DMS114 treated with DMSO at 0.1 percent for 48 hours (cell line): ENCODE measurements at regions not wholly inside any gene's neighbourhood (a gene's known extent, or its start where the extent isn't known, plus 50 kb on each side); places are given as distances from the start of the nearest gene placed in this dataset.
"Not testable (repeated sequence)": the region's sequence is repeated elsewhere in the genome, so short reads cannot be mapped to it uniquely, and the experiment has no call there.

ENCODE experiments used
- DNase-seq: peaks from one replicate; lab custom pipeline; 2025; ENCODE audit not compliant: unreplicated experiment; lab: John Stamatoyannopoulos, UW

DNA sequence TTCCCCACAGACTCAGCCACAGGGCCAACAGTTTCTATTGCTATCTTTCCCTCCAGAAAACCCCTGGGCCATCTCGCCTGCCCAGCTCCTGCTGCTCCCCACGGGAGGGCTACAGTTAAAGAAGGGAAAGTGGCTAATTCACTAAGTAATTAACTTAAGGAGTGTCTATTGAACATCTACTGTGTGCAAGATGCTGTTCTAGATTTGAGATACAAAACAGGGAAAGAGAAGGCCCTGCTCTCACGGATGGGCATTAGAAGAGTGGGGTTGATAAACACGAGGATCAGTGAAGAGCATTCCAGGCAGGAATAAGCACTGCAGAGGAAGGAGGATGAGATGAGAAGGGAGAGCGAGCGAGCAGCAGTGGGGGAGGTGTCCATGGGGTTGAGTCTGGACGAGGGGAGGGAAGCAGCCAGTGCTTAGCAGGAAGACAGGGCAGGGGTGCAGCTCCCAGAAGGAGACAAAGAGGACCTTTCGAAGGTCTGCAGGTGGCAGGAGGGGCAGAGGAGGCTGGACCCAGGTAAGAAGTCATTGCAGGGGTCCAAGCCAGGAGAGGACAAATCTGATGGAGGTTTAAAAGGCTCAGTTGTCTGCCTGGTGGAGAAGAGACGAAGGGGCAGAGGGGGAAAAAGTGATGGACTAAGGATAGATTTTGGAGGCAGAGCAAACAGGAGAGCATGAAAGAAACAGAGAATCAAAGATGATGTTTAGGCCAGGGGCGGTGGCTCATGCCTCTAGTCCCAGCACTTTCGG is 64.7 kb downstream of the KLF15 start:
- DNase-seq = no peak

DNA sequence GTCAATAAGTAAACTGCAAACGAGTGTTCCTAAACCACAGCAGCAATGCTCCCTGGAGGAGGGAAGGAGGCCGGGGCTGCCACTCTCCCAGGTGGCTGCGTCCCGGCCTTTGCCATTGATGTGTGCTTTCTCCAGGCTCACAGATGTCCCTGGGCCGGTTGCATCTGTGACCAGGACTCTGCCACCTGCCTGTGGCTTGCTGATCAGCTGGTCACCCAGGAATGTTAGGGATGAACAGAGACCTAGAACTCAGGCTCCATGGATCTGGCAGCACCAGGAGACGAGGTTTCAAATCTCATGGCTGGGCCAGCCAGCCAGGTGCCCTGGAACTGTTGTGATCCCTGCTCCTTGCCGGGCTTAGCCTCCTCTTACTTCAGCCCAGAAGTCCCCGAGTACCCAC is 65.7 kb downstream of the KLF15 start:
- DNase-seq = no peak

DNA sequence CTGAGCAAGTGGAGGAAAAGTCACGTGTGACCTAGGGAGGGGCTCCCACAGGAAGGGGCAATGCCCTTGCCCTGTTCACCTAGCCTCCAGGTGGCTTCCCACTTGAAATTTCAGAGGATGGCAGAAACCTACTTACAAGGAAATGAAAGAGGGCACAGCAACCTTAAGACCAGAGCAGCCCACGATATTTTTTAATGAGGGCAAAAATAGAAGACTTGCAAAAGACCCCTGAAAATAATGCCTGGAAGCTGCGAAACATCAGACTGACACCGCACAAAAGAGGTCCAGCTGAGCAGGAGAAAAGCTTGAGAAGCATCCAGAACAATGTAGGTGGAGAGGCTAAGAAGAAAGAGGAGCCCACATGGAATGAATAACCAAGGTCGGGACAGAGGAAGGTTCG is 66.1 kb downstream of the KLF15 start:
- DNase-seq = no peak

DNA sequence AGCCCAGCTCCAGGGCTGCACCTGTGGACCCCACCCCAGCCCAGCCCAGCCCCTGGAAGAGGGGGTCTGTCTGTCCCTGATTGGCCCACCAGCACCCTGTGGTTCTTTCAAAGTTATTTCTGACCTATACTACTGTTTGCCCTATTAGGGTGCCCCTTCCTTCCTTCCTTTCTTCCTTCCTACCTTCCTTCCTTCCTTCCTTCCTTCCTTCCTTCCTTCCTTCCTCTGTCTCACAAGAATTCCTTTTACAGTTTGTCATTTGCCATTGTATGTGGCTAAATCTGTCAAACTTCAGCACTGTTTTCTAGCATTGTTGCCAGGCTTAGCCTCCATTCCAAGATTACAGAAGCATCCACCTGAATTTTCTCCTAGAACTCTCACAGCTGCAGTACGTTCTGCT is 66.9 kb downstream of the KLF15 start:
- DNase-seq = no peak

DNA sequence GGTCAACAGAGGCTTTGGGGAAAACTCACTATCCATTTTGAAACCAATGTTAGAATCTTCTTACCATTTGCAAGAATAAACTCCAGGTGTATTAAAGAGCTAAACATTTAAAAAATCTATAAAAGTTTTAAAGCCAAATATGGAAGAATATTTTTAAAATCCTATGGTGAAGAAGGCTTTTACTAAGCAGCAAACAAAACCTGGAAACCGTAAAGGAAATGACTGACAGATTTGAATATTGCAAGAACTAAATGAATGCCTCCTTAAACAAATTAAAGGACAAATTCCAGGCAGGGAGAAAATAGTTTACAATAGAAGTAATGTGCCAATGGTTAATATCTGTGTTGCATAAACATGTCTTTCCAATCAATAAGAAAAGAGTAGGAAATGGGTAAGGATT is 68.1 kb downstream of the KLF15 start:
- DNase-seq = no peak

DNA sequence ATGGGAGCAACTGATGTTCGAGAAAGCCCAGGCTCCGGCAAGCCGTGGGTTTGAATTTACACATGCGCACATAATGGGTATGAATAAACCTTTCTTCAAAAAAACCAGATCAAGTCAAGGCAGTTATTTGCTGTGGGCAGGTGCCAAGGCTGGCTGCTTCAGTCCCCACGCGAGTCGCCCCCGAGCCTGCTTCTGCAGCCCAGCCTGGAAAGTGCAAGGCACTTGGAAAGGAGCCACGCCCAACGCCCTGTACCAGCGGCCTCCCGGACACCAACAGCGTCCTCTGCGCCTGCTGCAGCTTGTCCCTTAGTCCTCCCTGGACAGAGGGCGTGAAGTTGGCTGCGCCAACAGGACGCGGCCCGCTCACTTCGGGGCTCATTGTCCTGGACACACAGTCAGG is 68.9 kb downstream of the KLF15 start:
- DNase-seq = no peak

DNA sequence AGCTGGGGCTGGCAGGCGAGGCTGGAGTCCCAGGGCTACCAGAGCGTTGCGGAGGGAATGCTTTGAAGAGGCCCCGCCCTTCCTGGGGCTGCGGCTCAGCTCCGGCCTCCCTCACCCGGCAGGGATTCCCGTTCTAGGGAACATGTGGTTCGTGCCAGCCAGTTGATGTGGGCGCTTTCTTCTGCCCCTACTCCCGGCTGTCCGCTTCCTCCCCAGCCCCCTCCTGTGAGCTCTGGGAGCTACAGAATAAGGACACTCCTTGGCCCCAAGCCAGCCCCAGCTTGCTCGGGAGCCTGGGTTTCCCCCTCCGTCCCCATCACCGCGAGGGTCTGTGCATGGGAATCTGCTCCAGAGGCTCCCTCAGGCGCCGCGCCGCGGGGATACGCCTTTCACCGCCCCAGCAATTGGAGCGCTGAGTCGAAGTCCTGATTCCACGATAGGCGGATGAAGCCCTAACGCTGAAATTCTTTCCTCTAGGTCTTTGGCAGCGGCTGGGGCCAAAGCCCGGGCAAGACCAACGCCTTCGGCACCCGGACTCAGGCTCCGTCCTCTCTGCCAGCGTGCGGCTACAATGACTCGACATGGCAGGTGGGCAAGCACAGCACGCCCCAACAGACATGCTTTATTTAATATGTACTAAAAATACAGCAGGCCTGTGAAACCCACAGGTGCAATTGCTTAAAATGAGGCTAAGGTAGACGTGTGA is 69.5 kb downstream of the KLF15 start:
- DNase-seq = no peak

DNA sequence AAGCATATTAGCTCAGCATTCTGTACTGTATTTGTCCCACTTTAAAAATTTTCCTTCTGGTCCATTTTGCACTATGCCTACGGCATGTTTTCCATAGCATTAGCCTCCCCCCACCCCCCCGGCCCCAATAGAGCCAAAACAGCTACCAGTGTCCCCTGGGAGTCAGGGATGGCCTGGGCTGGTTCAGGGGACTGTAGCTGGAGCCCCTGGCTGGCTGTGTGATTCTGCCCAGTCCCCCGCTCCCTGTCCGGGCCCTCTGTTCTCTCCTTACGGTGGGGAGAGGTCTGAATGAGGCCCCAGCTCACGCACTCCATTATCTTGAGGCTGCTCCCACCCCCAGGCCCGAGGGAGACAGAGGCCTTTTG is 70.1 kb downstream of the KLF15 start:
- DNase-seq = no peak

DNA sequence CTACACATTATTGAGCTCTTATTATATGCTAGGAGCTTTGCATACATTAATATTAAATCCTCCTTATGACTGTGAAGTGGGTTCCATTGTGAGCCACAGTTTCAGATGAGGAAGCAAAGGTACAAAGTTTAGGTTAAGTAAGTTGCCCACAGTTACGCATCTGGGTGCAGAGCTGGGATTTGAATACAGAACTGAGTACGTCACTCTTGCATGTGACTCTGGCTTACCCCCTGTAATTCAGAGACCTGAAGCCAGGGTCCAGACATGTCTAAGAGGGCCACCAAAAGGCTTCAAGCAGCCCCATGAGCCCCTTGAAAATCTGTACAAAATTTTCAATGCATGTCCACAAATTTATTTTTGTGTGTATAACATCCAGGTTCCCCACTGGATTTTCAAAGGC is 71.8 kb downstream of the KLF15 start:
- DNase-seq = no peak

DNA sequence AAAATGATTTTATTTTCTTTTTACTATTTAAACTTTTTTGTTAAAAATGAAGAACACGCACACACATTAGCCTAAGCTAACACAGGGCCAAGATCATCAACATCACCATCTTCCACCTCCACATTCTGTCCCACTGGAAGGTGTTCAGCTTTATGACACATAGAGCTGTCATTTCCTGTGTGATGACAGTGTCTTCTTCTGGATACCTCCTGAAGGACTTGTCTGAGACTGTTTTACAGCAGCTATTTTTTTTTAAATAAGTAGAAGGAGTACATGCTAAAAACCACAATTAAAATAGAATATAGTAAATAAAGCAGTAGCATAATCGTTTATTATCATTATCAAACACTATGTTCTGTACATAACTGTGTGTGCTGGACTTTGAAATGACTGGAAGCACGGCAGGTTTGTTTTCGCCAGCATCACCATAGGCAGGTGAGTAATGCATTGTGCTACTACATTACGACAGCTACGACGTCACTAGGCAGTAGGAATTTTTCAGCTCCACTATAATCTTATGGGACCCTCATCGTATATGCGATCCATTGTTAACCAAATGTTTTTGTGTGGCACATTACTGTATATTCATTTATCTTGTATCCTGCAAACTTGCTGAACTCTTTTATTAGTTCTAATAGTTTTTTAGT is 72.8 kb downstream of the KLF15 start:
- DNase-seq = no peak

DNA sequence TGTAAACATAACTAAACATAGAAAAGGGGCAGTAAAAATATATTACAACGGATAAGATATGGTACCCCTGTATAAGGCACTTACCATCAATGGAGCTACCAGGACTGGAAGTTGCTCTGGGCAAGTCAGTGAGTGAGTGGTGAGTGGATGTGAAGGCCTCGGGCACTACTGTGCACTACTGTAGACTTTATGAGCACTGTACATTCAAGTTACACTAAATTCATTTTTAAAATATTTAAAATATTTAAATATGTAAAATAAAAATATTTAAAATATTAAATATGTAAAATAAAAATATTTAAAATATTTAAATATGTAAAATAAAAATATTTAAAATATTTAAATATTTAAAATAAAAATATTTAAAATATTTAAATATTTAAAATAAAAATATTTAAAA is 73.6 kb downstream of the KLF15 start:
- not testable (repeated sequence) for DNase-seq

DNA sequence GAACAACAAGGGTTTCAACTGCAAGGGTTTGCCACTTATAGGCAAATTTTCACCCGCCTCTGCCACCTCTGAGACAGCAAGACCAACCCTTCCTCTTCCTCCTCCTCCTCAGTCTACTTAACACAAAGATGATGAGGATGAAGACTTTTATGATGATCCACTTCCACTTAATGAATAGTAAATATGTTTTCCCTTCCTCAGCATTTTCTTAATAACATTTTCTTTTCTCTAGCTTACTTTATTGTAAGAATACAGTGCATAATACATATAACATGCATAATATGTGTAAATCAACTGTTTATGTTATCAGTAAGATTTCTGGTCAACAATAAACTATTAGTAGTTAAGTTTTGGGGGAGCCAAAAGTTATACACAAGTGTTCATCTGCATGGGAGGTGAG is 77.4 kb downstream of the KLF15 start:
- no peak for DNase-seq

DNA sequence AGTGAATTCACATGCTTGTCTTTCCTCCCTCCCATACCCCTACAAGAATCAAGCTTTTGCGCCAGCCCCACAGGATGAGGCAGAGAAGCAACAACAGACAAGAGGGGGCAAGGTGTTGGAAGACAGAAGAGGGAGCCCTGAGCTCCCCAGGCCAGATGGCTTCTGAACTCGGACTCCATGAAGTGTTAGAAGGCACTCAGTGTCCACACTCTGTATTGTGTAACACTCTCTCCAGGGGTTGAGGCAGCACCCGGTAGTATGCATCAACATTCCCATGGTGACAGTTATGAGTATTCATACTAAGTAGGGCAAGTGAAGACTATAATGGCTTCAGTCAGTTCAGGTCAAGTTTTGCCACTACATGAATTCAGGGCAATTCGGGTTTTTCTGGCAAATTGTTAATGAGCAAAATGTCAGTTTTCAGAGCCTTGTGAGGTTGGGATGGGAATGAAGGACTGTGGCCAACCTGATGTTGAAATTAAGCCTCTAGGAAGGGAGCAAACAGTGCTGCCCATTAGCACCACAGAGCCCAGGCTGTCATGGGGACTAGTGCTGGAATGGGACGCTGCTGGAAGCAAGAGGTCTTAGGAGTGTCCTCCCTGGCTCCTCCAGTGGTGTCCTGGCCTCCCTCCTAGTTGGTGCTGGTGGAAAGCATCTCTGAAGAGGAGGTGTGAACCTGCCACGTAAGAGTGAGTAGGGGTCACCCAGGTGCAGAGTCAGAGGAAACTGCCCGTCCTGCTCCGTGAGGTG is 79.4 kb downstream of the KLF15 start:
- no peak for DNase-seq

DNA sequence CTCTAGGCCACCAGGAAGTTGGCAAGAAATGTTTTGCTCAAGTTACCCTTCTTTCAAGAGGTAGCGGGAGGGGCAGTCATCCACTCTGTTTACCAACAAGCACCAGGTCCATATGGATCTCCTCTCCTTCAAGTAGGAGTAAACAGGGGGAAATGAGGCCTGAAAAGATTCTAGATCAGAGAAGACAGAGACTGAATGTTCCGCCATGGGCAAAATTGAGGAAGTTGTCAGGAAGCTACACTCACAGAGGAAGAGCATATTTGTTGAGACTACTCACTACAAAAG is 81.6 kb downstream of the KLF15 start:
- no peak for DNase-seq

DNA sequence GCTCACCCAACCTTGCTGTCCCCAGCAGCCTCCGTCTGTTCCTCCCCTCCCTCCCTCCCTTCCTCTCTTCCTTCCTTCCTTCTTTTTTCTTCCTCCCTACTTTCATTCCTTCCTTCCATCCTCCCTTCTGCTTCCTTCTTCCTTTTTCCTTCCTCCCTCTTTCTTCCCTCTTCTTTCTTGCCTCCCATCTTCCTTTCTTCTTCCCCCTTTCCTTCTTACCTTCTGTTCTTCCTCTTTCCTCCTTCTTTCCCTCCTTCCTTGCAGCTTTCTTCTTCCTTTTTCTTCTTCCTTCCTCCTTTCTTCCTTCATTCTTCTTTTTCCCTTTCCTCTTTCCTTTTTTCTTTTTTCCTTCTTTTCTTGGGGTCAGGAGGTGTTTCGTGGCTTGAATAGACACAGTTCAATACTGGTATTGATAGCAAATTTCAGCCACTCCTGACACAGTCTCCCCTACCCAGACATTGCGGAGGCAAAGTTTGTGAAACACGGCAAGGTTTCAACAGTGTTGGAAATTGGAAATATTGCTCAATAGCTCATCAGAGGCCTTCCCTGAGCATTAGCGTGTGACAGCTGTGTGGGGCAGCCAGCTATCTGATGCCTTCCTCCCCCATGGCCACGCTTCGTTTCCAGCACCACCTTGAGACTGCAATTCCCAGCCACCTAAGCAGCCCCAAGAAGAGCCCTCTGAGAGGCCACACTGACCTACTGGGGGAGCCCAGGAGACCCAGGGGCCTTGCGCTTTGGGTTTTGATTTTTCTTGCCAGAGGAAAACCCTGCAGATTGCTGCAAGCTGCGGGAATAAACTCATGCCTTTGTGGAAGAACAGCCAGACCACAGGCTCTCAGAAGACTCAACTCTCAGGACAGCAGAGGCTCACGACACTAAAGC is 82.2 kb downstream of the KLF15 start:
- DNase-seq = no peak

DNA sequence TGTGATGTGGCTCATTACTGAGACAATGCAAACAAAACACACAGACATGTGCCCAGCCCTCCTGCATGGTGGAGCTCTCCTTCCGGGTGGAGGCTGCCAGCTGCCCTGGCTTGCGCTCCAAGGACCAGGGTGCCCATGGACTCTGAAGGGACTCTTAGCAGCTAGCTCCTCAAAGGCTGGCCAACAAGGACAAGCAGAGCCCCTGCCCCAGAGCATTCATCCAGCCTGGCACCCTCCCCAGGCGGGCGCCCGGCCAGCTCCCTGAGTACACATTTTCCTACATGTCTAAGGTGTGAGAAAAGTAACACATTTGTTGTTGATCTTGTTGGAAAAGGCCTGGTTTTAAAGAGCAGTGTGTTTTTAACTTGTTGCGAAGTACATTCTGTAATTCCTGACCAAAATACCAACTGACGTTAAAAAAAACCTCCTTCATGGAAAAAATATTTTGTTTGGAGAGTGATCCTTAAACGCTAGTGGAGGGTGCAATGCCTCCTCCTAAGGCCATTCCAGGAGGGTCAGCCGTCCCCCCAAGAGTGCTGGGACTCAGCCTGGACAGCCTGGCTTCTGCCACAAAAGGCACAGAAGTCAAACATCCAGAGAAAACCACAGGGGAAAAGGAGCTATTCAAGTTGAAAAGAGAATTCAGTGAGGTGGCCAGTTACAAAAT is 86.9 kb downstream of the KLF15 start:
- DNase-seq = no peak

DNA sequence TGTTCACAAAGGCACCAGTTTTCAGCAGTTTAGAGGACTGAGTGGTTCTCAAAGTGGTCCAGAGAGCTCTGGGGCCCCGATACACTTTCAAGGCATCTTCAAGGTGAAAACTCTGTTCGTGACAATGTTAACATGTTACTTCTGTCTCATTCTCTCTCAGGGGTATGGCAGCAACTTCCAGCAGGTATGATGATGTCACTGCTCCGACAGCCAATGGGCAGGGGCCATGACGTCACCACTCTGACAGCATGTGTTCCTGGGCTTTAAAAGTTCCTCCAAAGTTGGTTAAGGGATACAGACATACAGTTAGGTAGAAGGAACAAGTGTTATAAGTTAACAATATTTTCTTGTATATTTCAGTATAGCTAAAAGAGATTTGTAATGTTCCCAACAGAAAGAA is 87.9 kb downstream of the KLF15 start:
- no peak for DNase-seq

DNA sequence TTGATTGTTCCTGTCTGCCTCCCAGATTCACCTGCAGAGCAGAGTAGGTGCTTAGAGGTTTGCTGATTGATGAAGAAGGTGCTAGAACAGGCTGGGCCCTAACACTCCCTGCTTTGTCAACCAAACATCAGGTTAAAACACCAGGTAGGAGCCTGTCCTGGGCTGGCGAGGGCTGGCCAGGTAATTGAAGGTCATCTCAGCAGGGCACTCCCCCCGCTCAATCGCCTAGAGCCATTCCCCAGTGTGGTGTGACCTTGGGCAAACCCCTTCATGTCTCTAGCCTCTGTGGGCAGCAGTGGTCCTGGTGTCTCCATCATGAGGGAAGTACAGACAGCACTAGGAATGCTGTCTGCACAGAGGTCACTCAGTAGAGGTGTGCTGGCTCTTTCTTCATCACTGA is 88.3 kb downstream of the KLF15 start:
- DNase-seq = no peak

DNA sequence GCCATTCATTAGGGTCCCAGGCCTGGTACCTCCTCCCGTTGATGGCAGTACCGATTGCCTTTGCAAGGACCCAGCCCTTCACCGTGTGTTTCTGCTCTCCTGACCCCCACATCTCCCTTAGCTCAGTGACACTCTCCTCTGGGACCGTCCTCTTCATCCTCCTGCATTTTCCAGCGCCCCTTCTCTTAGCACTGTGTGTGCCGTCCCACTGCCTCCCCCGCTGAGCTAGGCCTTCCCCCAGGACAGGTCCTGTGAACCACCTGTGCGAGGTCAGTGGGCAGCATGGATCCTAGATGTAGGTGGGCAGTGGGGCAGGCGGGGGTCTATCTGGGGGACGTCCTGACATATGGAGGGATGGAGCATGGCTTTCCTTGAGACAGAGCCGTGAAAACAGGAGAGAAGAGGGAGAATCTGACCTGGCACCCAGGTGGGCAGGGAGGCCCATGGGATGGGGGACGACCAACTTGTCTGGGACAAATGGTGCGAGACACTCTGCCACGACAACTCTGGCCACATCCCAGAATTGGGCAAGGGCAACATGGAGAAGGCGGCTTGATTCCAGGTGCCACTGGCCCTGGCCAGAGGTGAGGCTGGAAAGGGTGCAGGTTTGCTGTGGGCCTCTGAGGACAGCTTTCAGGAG is 87.7 kb upstream of the ALDH1L1 start:
- no peak for DNase-seq
